HepG2 (cell line): ENCODE measurements at regions not wholly inside any gene's neighbourhood (a gene's known extent, or its start where the extent isn't known, plus 50 kb on each side); places are given as distances from the start of the nearest gene placed in this dataset.

Experiments used
- CBX2 ChIP-seq, 2 experiments: fragments of 200-600 bp in 1 of 2; sonication (generic); formaldehyde crosslinking in 1 of 2; IDR thresholded peaks; 2 replicates each; pipeline versions ENCODE4 v1.7.0 to v1.8.1; 2018 to 2022; ENCODE audit warnings: low read depth in 2 of 2, low read length in 1 of 2, mild to moderate bottlenecking in 1 of 2, missing genetic modification reagents in 1 of 2
- ETS1 ChIP-seq: sonication (generic); formaldehyde crosslinking; IDR thresholded peaks from 2 replicates; pipeline ENCODE4 v1.4.0; 2020; ENCODE audit warnings: missing genetic modification reagents
- FOXA3 ChIP-seq: IDR thresholded peaks from 2 replicates; pipeline ENCODE4 v1.6.1; 2016; ENCODE audit warnings: missing genetic modification reagents, missing compliant biosample characterization
- FOXM1 ChIP-seq: sonication (generic); formaldehyde crosslinking; IDR thresholded peaks from 2 replicates; pipeline ENCODE4 v1.5.0; 2020; ENCODE audit warnings: missing genetic modification reagents
- LCORL ChIP-seq, 2 experiments: fragments of 450-650 bp in 1 of 2; sonication (generic) in 1 of 2; formaldehyde crosslinking in 1 of 2; IDR thresholded peaks; 2 replicates each; pipeline versions ENCODE4 v1.5.0 to v1.6.1; 2017 to 2020; ENCODE audit warnings: antibody characterized with exemption in 1 of 2, missing genetic modification reagents in 1 of 2
- NCOA1 ChIP-seq: sonication (generic); formaldehyde crosslinking; IDR thresholded peaks from 2 replicates; pipeline ENCODE4 v1.9.0; 2021; ENCODE audit warnings: missing genetic modification reagents
- NFE2 ChIP-seq: sonication (generic); formaldehyde crosslinking; IDR thresholded peaks from 2 replicates; pipeline ENCODE4 v1.4.0; 2020; ENCODE audit warnings: missing genetic modification reagents
- POLR2A ChIP-seq, 2 experiments: IDR thresholded peaks; 2 replicates each; pipeline ENCODE4 v1.6.1; 2011; ENCODE audit warnings: low read depth in 2 of 2, low read length in 2 of 2, mild to moderate bottlenecking in 1 of 2, moderate library complexity in 1 of 2; ENCODE audit not compliant: insufficient read depth in 1 of 2
- SAFB2 ChIP-seq: sonication (generic); formaldehyde crosslinking; IDR thresholded peaks from 2 replicates; pipeline ENCODE4 v1.5.1; 2020; ENCODE audit warnings: missing genetic modification reagents, low read depth, mild to moderate bottlenecking, borderline replicate concordance
- TFAP4 ChIP-seq: sonication (generic); IDR thresholded peaks from 2 replicates; pipeline ENCODE4 v1.6.1; 2016; ENCODE audit warnings: low read depth, borderline replicate concordance
- YY1 ChIP-seq: IDR thresholded peaks from 2 replicates; pipeline ENCODE4 v1.6.1; 2011; ENCODE audit warnings: low read length, low read depth, moderate library complexity, mild to moderate bottlenecking; ENCODE audit not compliant: insufficient read depth, insufficient replicate concordance
- ZFX ChIP-seq: sonication (generic); formaldehyde crosslinking; IDR thresholded peaks from 2 replicates; pipeline ENCODE4 v1.4.0; 2020; ENCODE audit warnings: mild to moderate bottlenecking, low read depth, missing genetic modification reagents, moderate library complexity
- ZNF562 ChIP-seq: sonication (generic); formaldehyde crosslinking; IDR thresholded peaks from 2 replicates; pipeline ENCODE4 v1.8.0; 2022; ENCODE audit warnings: missing genetic modification reagents, borderline replicate concordance
- ZNF784 ChIP-seq: sonication (generic); formaldehyde crosslinking; IDR thresholded peaks from 2 replicates; pipeline ENCODE4 v1.5.1; 2020; ENCODE audit warnings: missing genetic modification reagents, mild to moderate bottlenecking, borderline replicate concordance

GRCh38 chr5:96312383-96312782 is 120.7 kb downstream of the PCSK1 start:
- TF ChIP-seq LCORL (IDR thresholded peaks at IDR 0.05): no peak
- TF ChIP-seq LCORL (CRISPR knock-in tag; IDR thresholded peaks at IDR 0.05): no peak
- TF ChIP-seq FOXM1 (CRISPR knock-in tag): no peak
- TF ChIP-seq ZNF784 (CRISPR knock-in tag): no peak
- TF ChIP-seq NCOA1 (CRISPR knock-in tag): no peak
- TF ChIP-seq ETS1 (CRISPR knock-in tag): no peak
- no peak for TF ChIP-seq NFE2
- TF ChIP-seq FOXA3 (CRISPR knock-in tag): no peak
- no peak for TF ChIP-seq SAFB2 (CRISPR knock-in tag)
- no peak for TF ChIP-seq ZNF562 (CRISPR knock-in tag)
- TF ChIP-seq ZFX (CRISPR knock-in tag): no peak
- no peak for TF ChIP-seq CBX2 (IDR thresholded peaks at IDR 0.05; ENCODE audit: low read depth, low read length)
- no peak for TF ChIP-seq CBX2 (CRISPR knock-in tag; IDR thresholded peaks at IDR 0.05; ENCODE audit: low read depth)
- TF ChIP-seq YY1: no peak
- no peak for TF ChIP-seq TFAP4
- no peak for TF ChIP-seq POLR2A (IDR thresholded peaks at IDR 0.05; ENCODE audit: insufficient read depth in 1 of 2, low read depth in 2 of 2, low read length in 2 of 2)
